ENCODE measurements at regions not wholly inside any gene's neighbourhood (a gene's known extent, or its start where the extent isn't known, plus 50 kb on each side); places are given as distances from the start of the nearest gene placed in this dataset.

GRCh38 chr4:84362896-84363655 is 136.0 kb downstream of the NKX6-1 start:
- no peak for TF ChIP-seq CTCF (conservative IDR thresholded peaks at IDR 0.05; ENCODE audit: low read depth, low read length)
- no peak for DNase-seq (ENCODE audit: low read depth)
- H3K4me3 ChIP-seq (ENCODE audit: low read depth, low read length) = no peak overlapping the region

DNA sequence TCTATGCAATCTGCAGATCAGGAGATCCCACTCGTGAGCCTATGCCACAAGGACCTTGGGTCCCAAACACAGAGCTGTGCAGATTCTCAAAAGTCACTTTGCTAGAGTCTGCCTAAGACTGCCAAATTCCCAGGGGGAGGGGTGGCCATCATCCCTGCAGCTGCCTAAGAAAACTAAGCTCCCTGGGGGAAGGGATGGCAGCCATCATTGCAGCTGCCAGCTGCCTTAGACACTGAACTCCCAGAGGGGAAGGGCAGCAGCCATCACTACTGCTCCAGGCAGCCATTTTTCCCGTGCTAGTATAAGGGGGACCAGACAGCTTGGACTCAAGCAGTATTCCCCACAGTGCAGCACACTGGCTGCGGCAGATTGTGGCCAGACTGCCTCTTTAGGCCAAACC is 156.9 kb downstream of the NKX6-1 start:
- no peak overlapping the region for H3K4me3 ChIP-seq (ENCODE audit: low read depth, low read length)
- TF ChIP-seq CTCF (conservative IDR thresholded peaks at IDR 0.05; ENCODE audit: low read depth, low read length) = no peak
- no peak for DNase-seq (ENCODE audit: low read depth)

- DNase-seq (ENCODE audit: low read depth) = no peak
- H3K4me3 ChIP-seq (ENCODE audit: low read depth, low read length) = no peak overlapping the region
- TF ChIP-seq CTCF (conservative IDR thresholded peaks at IDR 0.05; ENCODE audit: low read depth, low read length) = no peak
Observed at GRCh38 chr4:84341559-84341958, 157.5 kb downstream of the NKX6-1 start.

- no peak for DNase-seq (ENCODE audit: low read depth)
- TF ChIP-seq CTCF (conservative IDR thresholded peaks at IDR 0.05; ENCODE audit: low read depth, low read length) = no peak
- H3K4me3 ChIP-seq (ENCODE audit: low read depth, low read length) = no peak overlapping the region
Observed at GRCh38 chr4:84338367-84338766, 160.7 kb downstream of the NKX6-1 start.

DNA sequence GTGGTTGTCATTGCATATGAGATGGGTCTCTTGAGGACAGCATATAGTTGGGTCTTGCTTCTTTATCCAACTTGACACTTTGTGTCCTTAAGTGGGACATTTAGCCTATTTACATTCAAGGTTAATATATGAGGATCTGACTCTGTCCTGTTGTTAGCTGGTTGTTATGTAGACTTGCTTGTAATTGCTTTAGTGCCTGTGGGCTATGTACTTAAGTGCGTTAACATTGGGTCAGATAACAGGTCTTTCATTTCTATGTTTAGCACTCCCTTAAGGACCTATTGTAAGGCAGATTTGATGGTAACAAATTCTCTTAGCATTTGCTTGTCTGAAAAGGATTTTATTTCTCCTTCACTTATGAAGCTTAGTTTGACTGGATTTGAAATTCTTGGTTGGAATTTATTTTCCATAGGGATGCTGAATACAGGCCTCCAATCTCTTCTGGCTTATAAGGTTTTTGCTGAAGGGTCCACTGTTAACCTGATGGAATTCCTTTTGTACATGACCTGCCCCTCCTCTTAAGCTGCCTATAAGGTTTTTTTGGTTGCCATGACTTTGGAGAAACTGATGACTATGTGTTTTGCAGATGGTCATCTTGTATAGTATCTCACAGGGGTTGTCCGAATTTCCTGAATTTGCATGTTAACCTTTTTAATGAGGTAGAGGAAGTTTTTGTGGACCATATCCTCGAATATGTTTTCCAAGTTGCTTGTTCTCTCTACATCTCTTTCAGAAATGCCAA is 162.0 kb downstream of the NKX6-1 start:
- H3K4me3 ChIP-seq (ENCODE audit: low read depth, low read length) = no peak overlapping the region
- TF ChIP-seq CTCF (conservative IDR thresholded peaks at IDR 0.05; ENCODE audit: low read depth, low read length) = no peak
- no peak for DNase-seq (ENCODE audit: low read depth)

GRCh38 chr4:84327526-84327925 is 171.6 kb downstream of the NKX6-1 start:
- H3K4me3 ChIP-seq (ENCODE audit: low read depth, low read length) = no peak overlapping the region
- DNase-seq (ENCODE audit: low read depth) = no peak
- no peak for TF ChIP-seq CTCF (conservative IDR thresholded peaks at IDR 0.05; ENCODE audit: low read depth, low read length)

All from epithelial cell of proximal tubule (primary cell).